ENCODE measurements at regions not wholly inside any gene's neighbourhood (a gene's known extent, or its start where the extent isn't known, plus 50 kb on each side); places are given as distances from the start of the nearest gene placed in this dataset.

DNA sequence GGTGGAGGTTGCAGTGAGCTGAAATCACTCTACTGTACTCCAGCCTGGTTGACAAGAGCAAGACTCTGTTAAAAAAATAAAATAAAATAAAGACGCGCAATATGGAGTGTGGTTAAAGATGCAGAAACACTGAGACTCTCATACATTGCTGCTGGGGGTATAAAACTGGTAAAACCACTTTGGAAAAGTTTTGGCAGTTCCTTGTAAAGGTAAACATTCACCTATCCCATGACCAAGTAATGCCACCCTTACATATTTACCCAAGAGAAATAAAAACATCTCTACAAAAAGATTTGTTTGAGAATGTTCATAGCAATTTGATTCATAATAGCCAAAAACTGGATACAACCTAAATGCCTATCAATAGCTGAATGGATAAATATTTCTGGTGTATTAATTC is 398.5 kb downstream of the PDCD6IP start:
- no peak for DNase-seq

DNA sequence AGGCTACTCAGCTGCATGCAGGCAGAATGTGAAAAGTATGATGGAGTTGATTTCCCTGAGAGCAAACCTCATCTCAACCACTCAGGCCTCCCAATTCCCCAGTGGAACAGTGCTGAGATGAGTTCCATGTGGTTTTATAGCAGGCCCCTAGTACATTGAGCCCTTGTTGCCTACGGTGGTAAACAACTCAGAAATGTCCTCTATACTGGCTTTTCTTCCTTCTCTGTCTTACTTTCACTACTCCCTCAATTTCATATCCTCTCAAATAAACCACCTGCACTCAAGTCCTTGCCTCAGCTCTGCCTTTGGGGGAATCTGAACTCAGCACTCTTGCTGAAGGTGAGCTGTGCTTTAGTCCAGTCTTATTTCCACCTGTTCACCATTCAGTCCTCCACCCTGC is 399.9 kb downstream of the PDCD6IP start:
- DNase-seq, result no peak

- DNase-seq, result no peak
Observed at GRCh38 chr3:34200576-34200975, 402.1 kb downstream of the PDCD6IP start.

DNA sequence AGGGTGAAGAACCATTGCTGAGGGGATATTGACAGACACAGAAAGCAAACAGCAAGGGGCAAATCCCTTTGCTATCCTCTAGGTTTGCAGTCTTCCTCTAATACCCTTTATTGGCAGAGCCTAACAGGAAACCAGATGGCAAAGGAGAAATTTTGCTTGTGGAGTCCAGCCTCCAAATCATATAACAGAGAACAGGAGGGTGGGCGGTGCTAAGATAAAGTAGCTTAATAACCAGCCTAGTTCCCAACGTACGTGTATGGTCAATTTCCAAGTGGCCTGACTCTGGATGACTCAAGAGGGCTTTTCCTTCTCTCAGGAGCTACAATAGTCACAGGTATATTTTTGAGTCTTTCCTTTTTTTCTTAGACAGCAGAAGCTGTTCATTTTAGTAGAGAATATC is 404.5 kb downstream of the PDCD6IP start:
- DNase-seq, result no peak

DNA sequence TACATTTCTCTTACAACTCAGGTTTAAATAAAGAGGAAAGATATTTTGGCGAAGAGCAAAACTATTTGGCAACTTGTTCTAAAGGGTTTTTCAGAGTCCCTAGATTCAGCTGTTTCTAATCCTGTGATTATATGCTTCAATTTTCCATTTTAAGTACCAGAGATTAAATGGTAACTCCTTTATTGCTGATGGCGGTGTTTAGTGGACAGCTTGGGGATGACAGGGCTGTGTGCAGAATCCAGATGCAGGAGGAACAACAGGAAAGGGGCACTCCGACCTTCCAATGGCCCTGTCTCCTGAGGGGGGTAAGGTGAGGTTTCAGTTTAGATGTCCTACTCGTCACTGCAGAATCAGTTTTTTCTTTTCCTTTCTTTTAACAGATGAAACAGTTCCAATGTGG is 405.0 kb downstream of the PDCD6IP start:
- DNase-seq, result no peak

DNA sequence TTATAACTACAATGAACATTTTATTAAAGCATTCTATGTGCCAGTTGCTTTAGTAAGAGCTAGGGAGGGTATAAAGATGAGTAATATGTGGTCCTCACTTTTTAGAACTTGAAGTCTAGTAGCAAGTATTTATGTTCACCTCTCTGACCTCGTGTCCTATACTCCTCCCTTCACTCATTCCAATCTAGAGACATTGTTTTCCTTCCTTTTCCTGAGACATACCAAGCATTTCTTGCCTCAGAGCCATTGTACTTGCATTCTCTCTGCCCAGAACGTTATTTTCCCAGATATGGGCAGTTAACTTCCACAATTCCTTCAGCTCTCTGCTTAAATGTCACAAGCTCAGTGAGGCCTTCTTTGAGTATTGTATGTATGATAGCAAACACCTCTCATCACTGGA is 408.6 kb downstream of the PDCD6IP start:
- DNase-seq, result no peak

GRCh38 chr3:34207806-34208205 is 409.4 kb downstream of the PDCD6IP start:
- DNase-seq, result no peak

- DNase-seq, result peak; percentile 47 to 76 (median 72)
Observed at GRCh38 chr3:34212175-34212574, 413.7 kb downstream of the PDCD6IP start.

DNA sequence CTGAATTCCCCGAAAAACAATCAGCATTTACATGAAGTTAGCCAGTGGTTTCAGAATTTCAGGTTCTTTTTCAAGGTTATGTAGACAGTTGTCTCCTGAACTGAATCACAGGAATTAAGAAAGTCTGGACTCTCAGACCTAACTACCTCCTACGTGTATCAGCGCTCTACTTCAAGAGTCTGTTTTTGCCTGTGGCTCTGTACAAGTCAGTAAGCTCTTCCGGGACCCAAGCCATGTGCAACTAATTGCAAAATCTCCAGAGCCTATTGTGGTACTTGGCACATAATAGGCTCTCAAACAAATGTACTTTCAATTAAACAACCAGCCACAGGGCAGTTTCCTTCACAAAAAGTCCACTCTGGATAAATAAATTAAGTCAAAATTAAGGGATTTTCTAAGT is 414.2 kb downstream of the PDCD6IP start:
- peak; percentile 12 to 55 (median 46) for DNase-seq

DNA sequence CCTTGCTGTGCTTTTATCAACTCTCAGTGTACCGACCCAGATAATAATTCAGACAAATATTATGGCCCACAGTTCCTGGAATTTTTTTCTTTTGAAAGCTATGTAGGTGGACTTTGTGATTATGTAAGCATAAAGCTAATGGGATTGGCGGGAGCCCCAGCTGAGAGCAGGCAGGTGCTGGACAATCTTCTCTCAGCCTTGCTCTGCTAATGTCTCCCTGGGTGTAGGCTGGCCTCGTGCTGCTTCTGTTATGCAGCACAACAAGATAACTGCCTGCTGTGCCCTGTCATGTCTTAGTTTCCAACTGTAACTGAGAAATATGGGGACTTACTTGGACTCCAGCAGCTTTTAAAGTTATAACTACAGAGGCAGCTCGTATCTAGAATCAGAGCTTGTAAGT is 415.0 kb downstream of the PDCD6IP start:
- no peak for DNase-seq

- DNase-seq, result no peak
Observed at GRCh38 chr3:34216711-34217335, 418.4 kb downstream of the PDCD6IP start.

GRCh38 chr3:34218706-34219385 is 420.4 kb downstream of the PDCD6IP start:
- DNase-seq, result no peak

- no peak for DNase-seq
Observed at GRCh38 chr3:34219556-34219955, 421.1 kb downstream of the PDCD6IP start.

- no peak for DNase-seq
Observed at GRCh38 chr3:34225821-34226366, 427.5 kb downstream of the PDCD6IP start.

- no peak for DNase-seq
Observed at GRCh38 chr3:34229876-34230275, 431.4 kb downstream of the PDCD6IP start.

DNA sequence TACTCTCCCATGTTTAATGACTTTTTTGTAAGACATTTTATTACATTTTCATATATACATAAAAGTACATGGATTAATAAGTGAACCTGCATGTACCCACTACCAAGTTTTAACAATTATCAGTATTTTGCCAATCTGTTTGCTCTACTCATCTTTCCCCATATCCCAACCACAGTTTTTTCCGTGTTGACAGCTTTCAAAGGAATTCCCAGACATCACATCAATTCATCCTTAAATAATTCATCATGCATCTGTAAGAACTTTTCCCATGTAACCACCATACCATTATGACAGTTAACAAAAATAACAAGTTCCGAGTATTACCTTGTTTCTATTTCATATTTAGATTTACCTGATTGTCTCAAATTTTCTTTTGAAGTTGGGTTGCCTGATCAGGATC is 436.7 kb downstream of the PDCD6IP start:
- DNase-seq, result no peak

DNA sequence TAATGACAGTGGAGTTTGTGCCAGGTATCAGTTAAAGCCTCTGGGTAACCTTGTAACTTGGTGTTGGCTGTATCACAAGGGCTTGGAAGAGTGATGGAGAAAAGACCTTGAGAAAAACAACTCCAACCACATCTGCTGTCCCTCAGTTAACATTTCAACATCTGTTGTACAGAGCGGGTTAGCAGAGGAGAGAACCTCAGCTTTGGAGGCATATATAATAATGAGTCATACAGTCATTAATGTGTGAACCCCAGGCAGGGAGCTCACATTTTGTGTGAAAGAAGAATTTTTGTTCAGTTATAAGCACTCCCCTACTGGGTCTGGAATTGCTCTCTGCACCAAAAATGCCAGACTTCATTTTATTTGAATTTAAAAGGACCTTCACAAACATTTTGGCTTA is 439.5 kb downstream of the PDCD6IP start:
- DNase-seq, result no peak

- no peak for DNase-seq
Observed at GRCh38 chr3:34238407-34238806, 440.0 kb downstream of the PDCD6IP start.

DNA sequence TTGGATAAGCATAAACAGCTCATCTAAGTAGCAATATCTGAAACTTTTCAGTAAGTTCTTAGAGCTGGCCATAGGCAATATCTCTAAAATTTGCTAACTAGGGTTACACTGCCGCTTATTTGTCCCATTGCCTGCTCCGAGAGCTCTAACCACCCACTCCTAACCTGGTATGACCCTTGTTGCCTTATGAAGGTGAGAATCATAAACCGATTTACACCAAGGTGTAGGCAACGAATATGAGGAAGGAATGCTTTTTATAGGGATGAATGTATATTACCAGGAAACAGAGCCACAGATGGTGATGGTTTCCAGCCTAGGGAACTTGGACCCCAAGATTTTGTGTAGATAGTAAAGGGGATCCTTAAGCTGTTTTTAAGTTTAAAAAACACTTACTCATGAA is 440.9 kb downstream of the PDCD6IP start:
- DNase-seq, result no peak

DNA sequence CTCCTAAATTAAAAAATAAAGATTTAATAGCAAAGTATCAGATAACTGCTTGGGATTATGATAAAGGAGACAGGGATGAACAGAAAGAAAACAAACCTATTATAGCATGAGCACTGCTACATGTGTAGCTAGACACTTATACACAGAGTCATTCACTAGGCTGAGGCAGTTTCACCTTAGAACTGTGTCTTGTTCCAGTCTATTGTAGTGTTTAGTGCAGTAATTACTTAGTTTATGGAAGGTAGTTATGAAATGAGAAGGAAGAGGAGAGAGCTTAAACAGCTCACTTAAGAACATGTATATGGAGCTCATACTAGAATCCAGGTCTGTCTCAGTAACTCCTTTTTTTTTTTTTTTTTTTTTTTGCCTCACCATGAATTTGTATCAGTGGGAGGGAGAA is 441.4 kb downstream of the PDCD6IP start:
- DNase-seq, result no peak

- no peak for DNase-seq
Observed at GRCh38 chr3:34247401-34247800, 449.0 kb downstream of the PDCD6IP start.

DNA sequence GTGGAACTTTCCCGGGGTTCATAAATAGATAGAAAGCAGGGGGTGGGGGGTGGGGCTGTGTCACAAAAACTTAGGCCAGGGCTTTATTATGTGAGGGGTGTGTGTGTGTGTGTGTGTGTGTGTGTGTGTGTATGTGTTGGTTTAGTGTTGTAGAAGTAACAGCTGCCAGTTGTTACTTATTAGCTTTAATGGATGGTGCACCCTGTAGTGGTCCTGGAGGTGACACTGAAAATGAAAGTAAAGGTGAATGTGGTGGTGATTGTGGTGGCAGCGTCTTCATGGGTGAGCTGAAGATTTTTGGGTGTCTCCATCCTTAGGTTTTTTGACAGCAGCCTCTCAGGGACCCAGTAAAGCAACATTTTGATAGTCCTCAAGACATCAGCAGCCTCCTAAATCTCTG is 449.9 kb downstream of the PDCD6IP start:
- DNase-seq, result no peak

GRCh38 chr3:34254285-34254684 is 455.9 kb downstream of the PDCD6IP start:
- no peak for DNase-seq

- DNase-seq, result no peak
Observed at GRCh38 chr3:34256021-34256420, 457.6 kb downstream of the PDCD6IP start.

- no peak for DNase-seq
Observed at GRCh38 chr3:34256791-34257190, 458.4 kb downstream of the PDCD6IP start.
